ENCODE measurements at regions not wholly inside any gene's neighbourhood (a gene's known extent, or its start where the extent isn't known, plus 50 kb on each side); places are given as distances from the start of the nearest gene placed in this dataset.

DNA sequence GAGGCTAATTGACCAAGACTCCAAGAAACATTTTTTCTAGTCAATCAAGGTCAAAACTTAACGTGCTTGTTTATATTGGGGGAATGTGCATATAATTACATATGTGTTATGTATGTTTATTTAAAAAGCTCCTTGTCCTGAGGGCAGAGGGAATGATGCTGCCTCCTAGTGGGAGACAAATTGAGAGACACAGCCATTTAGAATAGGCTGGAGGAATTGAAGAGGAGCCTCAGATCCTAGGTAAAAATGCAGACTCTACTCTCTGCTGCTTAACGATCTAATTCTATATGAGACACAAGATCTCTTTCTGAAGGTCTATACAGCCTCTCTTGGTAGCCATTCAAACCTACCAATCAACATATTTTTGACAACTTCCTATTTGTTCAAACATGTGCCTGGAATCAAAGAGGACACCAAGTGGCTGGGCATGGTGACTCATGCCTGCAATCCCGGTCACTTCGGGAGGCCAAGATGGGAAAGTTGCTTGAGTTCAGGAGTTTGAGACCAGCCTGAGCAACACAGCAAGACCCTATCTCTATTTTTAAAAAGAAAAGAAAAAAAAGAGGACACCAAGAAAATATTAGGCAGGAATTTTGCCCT lies 136.6 kb upstream of the ZNF648 start:
- TF ChIP-seq, protein P1, sequence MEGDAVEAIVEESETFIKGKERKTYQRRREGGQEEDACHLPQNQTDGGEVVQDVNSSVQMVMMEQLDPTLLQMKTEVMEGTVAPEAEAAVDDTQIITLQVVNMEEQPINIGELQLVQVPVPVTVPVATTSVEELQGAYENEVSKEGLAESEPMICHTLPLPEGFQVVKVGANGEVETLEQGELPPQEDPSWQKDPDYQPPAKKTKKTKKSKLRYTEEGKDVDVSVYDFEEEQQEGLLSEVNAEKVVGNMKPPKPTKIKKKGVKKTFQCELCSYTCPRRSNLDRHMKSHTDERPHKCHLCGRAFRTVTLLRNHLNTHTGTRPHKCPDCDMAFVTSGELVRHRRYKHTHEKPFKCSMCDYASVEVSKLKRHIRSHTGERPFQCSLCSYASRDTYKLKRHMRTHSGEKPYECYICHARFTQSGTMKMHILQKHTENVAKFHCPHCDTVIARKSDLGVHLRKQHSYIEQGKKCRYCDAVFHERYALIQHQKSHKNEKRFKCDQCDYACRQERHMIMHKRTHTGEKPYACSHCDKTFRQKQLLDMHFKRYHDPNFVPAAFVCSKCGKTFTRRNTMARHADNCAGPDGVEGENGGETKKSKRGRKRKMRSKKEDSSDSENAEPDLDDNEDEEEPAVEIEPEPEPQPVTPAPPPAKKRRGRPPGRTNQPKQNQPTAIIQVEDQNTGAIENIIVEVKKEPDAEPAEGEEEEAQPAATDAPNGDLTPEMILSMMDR (IDR thresholded peaks at IDR 0.05) = peak; percentile 4 to 25 (median 20)
- TF ChIP-seq POLR2A (IDR thresholded peaks at IDR 0.05) = no peak
